Adipocyte (in vitro differentiated cells): ENCODE measurements at regions not wholly inside any gene's neighbourhood (a gene's known extent, or its start where the extent isn't known, plus 50 kb on each side); places are given as distances from the start of the nearest gene placed in this dataset.

Source experiments
- DNase-seq: peaks from one replicate; pipeline ENCODE4 v3.0.0-alpha.2; 2015; ENCODE audit warnings: low read depth
- H3K27me3 ChIP-seq: replicated peaks from 2 replicates; pipeline ENCODE4 v1.7.0; 2013; ENCODE audit warnings: mild to moderate bottlenecking, low read length, moderate library complexity; ENCODE audit not compliant: control insufficient read depth, insufficient read depth
- H3K36me3 ChIP-seq: 2 replicates; pipeline ENCODE4 v1.7.0; 2013; ENCODE audit warnings: low read length, mild to moderate bottlenecking, moderate library complexity; ENCODE audit not compliant: control insufficient read depth, insufficient read depth, severe bottlenecking
- H3K4me1 ChIP-seq: 2 replicates; pipeline ENCODE4 v1.7.0; 2013; ENCODE audit warnings: mild to moderate bottlenecking, low read length, moderate library complexity; ENCODE audit not compliant: control insufficient read depth, insufficient read depth
- H3K4me3 ChIP-seq: 2 replicates; pipeline ENCODE4 v1.7.0; 2013; ENCODE audit warnings: mild to moderate bottlenecking, low read length, moderate library complexity
- H3K9ac ChIP-seq: 2 replicates; pipeline ENCODE4 v1.7.0; 2013; ENCODE audit warnings: mild to moderate bottlenecking, low read length, moderate library complexity
- H3K9me3 ChIP-seq: 2 replicates; pipeline ENCODE4 v1.7.0; 2013; ENCODE audit warnings: mild to moderate bottlenecking, low read length, moderate library complexity; ENCODE audit not compliant: control insufficient read depth

- Histone ChIP-seq H3K9ac (no peak overlapping the region), H3K4me3 (no peak overlapping the region), H3K27me3 (no peaks in the 10 kb centered on the region), H3K4me1 (no peaks in the 10 kb centered on the region), H3K9me3 (no peaks in the 10 kb centered on the region), H3K36me3 (no peaks in the 10 kb centered on the region)
- no peak for DNase-seq
Measured at GRCh38 chr7:123260428-123260960, 60.7 kb upstream of the SLC13A1 start.

- Histone ChIP-seq H3K27me3 (no peaks in the 10 kb centered on the region), H3K9me3 (no peaks in the 10 kb centered on the region), H3K4me3 (no peak overlapping the region), H3K4me1 (no peaks in the 10 kb centered on the region), H3K9ac (no peak overlapping the region), H3K36me3 (no peaks in the 10 kb centered on the region)
- no peak for DNase-seq
Measured at GRCh38 chr7:123259759-123260158, 60.0 kb upstream of the SLC13A1 start.
